NCI-H2227 (cell line): ENCODE measurements at regions not wholly inside any gene's neighbourhood (a gene's known extent, or its start where the extent isn't known, plus 50 kb on each side); places are given as distances from the start of the nearest gene placed in this dataset.
"Not testable (repeated sequence)": the region's sequence is repeated elsewhere in the genome, so short reads cannot be mapped to it uniquely, and the experiment has no call there.

ENCODE experiments used
- DNase-seq: peaks from one replicate; lab custom pipeline; 2025; ENCODE audit not compliant: unreplicated experiment; lab: John Stamatoyannopoulos, UW

DNA sequence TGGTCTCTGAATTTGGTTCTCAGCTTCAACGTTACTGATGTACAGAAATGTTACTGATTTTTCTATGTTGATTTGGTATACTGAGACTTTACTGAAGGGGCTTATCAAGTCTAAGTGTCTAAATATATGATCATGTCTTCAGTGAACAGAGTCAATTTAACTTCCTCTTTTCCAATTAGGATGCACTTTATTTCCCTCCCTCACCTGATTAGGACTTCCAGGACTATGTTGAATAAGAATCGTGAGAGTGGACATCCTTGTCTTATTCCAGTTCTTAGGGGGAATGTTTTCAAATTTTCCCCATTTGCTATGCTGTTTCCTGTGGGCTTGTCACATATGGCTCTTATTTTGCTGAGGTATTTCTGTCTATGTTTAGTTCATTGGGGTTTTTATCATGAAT is 349.5 kb downstream of the PRR16 start:
- no peak for DNase-seq

DNA sequence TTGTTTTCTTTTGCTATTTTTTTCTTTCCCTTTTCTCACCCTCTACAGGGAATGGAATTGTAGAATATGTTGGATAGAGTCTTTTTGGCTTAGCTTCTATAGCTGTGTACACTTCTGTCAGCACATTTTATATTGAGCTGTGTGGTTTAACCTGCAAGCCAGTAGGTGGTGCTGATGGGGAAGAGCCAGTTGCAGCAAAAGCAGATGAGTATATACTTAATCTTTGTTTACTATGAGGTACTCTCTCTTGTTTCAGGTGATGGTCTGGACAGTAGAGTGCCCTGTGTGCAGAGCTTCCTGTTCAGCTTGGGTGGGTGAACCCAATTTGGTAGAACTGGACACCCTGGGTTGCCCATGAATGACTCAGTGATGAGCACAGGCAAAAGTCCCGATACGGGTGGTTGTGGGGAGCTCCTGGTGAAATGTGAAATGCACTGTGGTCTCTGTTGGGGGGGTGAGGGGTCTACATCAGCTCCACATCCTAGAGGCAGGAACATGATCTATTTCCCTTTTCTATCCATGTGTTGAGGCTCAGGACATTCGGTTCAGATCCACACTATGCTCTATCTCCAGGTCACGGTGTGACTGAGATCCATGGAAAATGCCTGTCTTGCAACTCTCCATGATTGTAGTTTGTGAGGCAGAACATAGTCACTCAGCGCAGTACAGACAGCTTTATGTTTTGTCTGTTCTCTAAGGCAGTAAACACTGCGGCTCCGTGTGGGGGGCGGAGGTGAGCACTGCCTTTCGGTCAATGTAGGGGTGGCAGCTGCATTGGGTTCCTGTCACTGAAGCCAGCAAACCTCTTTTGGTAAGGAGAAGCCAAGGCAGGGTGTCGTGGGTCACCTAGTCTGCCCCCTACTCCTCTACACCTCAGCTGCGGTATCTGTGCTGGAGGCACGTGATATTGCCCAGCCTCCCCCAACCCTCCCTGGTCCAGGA is 353.2 kb downstream of the PRR16 start:
- no peak for DNase-seq

DNA sequence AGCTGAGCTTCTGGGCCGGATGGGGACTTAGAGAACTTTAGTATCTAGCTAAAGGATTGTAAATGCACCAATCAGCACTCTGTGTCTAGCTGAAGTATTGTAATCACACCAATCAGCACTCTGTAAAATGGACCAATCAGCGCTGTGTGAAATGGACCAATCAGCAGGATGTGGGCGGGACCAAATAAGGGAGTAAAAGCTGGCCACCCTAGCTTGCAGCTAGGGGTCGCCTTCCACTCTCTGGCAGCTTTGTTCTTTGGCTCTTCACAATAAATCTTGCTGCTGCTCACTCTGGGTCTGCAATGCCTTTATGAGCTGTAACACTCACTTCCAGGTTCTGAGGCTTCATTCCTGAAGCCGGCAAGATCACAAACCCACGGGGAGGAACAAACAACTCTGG is 354.0 kb downstream of the PRR16 start:
- DNase-seq: no peak

DNA sequence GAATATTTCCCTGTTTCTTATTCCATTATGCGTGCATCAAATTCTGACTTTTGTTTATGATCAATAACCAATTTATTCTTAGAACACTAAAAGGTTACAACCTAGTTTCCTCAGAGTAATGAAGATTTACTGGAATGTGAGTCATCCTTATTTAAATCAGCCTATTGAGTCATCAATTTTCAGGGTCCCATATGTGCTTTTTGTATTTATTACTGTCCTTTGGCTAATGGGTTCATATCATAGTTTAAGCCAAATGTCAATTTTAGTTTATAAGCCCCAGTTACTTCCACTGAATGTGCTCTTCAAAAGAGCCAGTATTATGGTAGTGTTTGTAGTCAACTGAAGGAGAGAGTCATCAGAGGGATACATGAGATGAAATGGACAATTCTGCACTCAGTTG is 359.2 kb downstream of the PRR16 start:
- no peak for DNase-seq

DNA sequence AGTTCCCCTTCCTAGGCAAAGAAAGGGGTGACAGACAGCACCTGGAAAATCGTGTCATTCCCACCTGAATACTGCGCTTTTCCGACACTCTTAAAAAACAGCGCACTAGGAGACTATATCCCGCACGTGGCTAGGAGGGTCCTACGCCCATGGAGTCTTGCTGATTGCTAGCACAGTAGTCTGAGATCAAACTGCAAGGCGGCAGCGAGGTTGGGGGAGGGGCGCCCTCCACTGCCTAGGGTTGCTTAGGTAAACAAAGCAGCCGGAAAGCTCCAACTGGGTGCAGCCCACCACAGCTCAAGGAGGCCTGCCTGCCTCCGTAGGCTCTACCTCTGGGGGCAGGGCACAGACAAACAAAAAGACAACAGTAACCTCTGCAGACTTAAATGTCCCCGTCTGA is 367.5 kb downstream of the PRR16 start:
- not testable (repeated sequence) for DNase-seq

DNA sequence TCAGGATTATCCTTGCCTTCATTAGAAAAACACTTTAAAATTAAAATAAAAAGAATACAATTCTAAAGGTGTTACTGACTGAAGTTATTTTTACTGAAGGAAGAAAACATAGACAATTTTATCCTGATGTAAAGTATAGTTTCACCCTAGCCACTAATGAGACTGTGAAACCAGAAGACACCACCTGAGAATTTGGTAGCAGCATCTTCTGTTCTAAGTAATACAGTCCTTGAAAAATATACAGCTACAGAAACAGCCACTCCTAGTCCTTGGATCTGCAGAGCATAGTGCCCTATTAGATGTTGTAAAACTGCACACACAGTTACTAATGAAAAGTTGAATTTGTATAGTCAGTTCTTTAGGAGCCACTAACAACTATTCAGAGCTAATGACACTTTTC is 377.7 kb downstream of the PRR16 start:
- no peak for DNase-seq

DNA sequence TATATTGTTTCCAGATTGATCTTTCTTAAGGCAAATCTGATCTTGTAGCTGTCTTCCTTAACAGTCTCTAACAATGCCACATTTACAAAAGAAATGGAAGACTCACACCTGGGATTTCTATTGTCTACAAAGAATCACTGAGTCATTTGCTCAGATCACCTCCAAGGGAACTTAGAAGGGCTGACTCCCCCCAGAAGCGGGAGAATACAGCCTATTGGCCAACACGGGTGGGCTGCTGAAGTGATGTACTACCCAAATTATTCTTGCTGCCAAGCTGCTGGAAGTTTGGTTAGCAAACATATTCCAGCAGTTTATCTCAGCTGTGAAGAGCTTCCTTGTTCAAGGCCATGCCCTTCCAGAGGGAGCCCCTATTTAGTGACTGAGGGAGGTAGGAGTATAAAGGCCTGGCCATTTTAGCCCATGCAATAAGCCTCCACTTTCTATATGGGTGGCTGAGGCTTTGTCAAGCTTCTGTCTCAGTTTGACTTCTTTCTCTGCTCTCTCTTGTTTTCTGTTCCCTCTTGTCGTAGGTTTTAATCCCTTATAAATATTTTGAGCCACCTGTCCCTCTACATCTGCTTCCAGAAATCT is 379.4 kb downstream of the PRR16 start:
- DNase-seq: no peak

DNA sequence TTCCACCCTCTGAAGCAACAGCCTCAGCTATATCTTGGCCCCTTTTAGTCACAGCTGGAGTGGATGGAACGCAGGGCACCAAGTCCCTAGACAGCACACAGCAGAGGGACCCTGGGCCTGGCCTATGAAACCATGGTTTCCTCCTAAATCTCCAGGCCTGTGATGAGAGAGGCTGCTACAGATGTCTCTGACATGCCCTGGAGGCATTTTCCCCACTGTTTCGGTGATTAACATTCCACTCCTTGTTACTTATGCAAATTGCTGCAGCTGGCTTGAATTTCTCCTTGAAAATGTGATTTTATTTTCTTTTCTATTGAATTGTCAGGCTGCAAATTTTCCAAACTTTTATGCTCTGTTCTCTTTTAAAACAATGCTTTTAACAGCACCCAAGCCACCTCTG is 384.8 kb downstream of the PRR16 start:
- no peak for DNase-seq

DNA sequence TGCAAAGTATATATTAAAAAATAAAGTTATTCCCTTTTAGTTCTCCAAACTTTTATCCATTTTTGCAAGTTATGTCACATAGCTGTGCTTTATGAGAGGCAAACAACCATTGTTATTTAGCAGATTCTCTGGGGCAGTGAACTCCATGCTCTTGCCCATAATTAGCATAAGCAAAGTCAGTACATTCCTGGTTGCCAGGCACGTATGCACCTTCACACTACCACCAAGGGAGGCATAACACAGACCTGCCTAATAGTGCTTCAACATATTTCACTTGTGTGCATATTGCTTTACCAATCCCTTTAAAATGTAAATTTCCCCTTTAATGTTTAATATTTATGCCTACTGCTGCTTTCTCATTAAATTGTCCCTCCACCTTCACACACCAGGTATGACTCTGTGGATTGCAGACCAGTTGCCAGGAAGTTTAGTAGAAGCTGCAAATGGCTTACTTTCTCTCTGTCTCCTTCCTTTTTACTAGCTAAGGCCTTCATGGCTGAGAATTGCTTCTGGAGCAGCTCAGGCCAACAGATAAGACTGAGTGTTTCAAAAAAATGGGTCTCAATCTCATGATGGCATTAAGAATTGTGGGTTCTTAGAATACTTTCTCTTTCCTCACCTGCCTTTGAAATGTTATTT is 388.2 kb downstream of the PRR16 start:
- DNase-seq: no peak

DNA sequence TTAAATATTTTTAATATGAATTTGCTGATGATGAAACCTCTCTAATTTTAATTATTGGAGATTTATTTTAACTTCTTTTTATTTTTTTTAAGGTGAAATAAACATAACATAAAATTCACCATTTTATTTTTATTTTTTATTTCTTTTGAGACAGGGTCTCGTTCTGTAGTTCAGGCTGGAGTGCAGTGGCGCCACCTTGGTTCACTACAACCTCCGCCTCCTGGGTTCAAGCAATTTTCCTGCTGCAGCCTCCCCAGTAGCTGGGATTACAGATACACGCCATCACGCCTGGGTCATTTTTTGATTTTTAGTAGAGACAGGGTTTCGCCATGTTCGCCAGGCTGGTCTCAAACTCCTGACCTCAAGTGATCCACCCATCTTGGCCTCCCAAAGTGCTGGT is 402.9 kb downstream of the PRR16 start:
- DNase-seq: no peak

DNA sequence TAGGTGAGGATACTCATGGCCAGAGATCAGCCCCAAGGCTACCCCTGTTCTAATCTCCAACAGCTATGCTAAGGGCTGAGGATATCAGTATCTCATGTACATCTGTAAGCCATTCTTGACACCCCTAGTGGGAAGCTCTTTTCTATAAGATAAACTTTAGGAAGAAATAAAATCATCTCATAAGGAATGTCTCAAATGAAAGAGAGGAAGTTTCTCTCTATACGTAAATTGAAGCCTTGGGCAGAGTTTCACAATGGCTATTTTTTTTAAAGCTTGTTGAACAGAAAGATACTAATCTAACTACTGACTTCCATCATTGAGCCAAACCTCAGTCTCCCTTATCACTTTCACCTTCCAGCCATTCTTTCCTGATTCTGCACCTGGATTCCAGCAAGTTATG is 405.7 kb downstream of the PRR16 start:
- no peak for DNase-seq

DNA sequence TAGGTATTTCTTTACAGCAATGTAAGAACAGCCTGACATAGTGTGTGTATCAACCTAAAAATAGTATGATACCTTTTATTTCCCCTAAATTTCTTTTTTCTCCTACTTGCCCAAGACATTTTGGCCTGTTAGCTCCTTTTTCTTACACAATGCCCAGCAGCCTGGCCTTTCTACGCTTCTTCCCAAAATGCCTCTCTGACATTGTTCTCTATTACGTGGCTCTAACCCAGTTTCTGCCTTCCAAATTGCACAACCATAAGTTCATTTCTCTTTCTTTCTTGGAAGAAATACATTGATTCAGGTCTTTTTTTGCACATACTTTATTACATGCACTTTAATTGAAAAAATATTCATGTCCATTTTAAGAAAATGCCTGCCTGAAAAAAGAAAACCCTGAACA is 408.2 kb downstream of the PRR16 start:
- DNase-seq: no peak

DNA sequence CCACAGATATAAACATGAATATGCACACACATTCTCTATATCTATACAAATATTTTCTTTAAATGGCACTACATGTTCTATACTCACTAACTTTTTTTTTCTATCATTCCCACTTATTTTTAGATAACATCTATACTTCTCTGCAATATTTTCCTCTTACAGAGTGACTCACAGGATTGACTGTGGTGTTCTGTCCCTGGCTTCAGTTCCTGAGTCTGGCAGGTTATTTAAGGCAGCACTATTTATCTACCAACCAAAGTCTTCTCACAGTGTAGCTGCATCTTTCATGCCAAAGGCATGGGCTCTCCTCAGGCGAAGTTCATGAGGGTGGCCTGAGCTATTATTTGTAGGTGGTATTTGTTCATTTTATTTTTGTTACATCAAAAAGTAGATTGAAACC is 409.0 kb downstream of the PRR16 start:
- no peak for DNase-seq

DNA sequence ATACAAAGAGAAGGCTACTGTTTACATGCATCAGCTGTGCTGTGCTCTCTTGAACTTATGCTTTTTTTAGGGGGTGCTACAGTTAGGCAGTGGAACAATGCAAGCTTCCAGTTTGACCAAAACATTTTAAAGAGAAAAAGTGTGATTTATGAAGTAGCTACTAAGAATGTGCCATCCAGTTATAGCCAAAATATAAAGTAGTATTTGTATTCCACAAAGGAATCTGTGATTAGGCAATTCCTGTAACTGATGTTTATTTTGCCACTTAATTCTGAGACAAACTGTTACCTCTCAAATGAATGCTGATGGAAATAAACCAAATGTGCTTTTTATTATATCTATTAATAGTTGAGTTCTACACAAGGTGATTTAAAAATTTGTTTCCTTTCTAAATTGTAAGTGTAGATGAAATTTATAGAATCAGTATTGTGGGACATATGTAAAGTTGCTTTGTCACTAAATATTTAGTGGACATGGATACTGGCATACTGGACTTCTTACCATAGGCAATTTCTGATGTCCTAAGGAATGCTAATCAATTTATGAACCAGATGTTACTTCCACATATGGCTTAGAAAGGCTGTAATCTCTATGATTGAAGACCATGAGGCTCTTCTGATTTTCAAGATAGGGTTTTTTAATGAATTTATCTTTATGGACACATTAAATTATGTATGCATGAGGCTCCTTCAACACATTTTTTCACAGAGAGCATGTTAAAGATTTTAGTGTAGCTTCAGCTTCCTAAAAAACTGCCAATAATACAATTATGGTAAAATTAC is 410.2 kb downstream of the PRR16 start:
- DNase-seq: no peak

DNA sequence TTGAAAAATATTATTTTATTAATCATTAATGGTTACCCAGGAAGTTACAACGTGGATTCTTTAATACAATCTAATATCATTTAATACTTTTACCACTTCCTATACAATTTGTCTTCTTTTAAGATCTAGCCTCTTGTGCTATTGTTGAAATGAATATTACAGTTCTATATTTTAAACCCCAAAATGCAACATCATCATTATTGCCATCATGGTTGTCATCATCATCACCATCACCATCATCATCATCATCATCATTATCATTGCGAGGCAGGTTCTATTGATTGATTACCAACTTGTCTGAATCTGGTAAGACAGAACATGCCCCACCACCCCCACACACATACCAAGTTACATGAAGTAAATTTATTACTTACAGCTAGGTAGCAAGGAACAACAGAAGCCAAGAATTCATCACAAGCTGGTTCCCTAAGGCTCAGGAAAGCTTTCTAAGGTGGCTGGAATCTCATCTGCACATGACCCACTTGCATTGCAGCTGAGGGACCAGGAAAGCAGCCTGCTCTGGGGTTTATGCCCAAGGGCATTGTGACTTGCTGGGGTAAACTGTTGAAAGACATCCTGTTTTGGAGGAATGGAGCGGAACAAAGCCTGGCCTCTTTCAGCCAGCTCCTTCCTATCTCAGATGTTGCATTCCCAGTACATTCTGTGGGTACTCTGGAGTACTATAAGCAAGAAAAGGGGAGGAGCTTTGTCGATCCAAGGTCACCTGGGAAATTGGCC is 418.1 kb downstream of the PRR16 start:
- DNase-seq: no peak

DNA sequence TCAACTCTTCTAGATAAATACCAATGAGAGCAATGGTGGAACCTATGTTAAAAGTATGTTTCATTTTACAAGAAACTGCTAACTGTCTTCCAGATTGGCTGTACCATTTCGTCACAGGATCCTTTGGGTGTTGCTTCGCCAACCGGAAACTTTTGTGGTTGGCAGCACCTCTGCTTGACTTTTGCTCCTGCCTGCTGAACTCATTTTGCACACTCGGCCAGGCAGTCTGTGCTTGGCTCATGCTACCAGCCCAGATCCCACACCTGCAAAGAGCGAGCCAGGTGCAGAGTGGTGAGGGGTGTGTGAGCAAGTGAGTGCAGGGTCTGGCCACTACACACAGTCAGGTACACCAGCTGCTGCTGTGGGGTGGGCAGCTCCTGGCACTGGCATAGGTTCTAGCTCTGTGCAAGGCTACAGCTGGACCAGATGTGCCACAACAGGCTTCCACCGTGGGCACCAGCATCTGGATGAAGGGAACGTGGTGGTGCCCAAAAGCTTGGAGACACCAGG is 422.3 kb downstream of the PRR16 start:
- no peak for DNase-seq

DNA sequence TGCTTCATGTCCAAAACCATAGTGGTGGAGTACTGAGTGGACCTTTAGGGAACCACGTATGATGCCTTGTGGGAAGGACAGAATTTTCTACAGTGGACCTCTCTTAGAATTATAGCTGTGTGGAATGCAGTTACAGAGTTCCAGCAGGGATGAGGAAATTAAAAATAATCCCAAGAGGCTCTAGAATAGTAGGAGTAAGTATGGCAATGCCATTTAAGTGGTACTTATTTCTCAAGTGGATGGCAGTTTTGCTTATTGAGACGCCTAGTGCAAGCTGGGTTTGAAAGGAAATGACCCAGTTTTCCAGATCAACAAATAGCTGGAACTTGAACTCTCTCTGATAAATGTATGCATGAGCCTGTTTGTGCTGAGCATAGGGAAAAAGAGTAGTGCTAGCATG is 431.6 kb downstream of the PRR16 start:
- no peak for DNase-seq

DNA sequence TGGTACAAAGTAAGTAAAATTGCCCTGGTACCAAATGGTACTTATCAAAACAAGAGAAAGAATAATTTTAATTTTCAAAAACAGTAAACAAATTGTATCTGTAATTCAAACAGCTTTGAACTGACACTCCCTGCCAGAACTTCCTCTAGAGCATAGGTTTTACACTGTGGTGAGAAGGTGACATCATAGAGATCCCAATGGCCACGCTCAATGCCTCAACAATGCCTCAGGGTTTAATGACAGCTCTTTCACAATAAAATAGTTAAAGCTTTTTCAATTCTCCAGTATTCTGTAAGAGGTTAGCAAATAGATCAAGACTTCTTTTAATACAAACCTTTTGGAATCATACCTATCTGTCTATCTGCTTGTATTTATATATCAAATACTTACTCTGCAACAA is 437.1 kb downstream of the PRR16 start:
- DNase-seq: no peak

DNA sequence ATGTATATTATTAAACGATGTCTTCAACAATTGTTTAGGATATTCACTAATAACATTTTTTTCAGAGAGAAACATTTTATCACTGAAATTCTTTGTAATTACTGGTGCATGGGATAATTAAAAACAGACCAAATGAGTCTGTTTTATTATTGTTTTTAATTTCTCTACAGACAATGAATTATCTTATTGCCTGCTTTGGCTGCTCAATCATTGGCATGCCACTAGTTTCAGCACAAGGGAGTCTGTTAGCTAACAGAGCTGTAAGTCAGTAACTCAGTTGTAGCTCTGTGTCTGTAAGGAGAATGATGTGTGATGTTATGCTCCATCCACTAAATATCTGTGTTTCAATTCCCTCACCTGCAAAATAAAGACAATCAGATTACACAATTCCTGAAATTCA is 443.9 kb downstream of the PRR16 start:
- DNase-seq: no peak

DNA sequence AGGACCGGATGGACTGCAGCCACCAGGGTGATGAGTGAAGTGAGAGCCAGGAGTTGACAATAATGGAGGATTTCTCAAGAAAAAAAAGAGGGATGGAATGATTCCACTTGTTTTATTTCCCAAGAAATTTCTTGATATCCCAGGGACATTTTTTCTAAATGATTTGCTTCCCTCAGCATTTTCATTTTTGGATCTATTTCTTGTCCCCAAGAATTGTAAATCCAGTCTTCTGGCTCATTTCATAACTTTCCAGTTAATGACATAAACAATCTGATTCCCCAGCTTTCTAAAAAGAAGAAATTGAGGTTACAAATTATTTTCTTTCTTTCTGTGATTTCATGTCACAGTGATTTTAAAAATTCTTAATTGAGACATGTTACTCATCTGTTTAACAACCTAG is 446.5 kb downstream of the PRR16 start:
- DNase-seq: no peak

DNA sequence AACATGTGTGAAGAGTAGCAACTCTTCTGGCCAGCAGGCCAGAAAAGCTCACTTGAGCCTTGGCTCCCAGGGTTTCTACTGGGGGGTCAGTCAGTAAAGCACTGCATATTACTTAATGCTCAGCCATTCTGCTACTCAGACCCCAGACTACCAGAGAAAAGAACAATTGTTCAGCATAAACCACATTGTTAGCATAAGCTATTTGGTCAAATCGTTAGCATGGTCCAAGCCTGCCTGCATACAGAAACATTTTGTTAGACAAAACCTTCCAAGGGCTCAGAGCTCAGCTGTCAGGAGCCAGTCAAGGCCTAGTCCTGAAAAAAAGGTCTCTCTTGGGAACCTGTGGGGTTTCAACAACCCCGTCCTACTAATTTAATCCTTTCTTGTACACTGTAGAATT is 449.3 kb downstream of the PRR16 start:
- no peak for DNase-seq
